OCI-LY1 (cell line): ENCODE measurements at regions not wholly inside any gene's neighbourhood (a gene's known extent, or its start where the extent isn't known, plus 50 kb on each side); places are given as distances from the start of the nearest gene placed in this dataset.

Experiments
- H2AFZ ChIP-seq: fragments of 200-600 bp; sonication (generic), shearing (Covaris generic); 2 replicates; pipeline ENCODE4 v1.6.0; 2014; ENCODE audit warnings: antibody characterized with exemption, mild to moderate bottlenecking, low read length
- H3F3A ChIP-seq: fragments of 200-600 bp; sonication (generic), shearing (Covaris generic); 2 replicates; pipeline ENCODE4 v1.6.0; 2014; ENCODE audit warnings: mild to moderate bottlenecking, antibody characterized with exemption, low read length, moderate library complexity; ENCODE audit not compliant: insufficient read depth
- H3K27ac ChIP-seq: fragments of 200-600 bp; sonication (generic); 2 replicates; pipeline ENCODE4 v1.5.1; 2014; ENCODE audit warnings: low read length, mixed run types, mild to moderate bottlenecking, low read depth; ENCODE audit not compliant: poor library complexity, severe bottlenecking
- H3K27me3 ChIP-seq: fragments of 200-600 bp; sonication (generic); 2 replicates; pipeline ENCODE4 v1.6.0; 2014; ENCODE audit warnings: antibody characterized with exemption, mild to moderate bottlenecking, low read length, moderate library complexity; ENCODE audit not compliant: insufficient read depth
- H3K36me3 ChIP-seq: fragments of 200-600 bp; sonication (generic); 2 replicates; pipeline ENCODE4 v1.6.1; 2014; ENCODE audit warnings: mild to moderate bottlenecking, antibody characterized with exemption, low read length, moderate library complexity, mixed read lengths; ENCODE audit not compliant: insufficient read depth
- H3K4me1 ChIP-seq: fragments of 200-600 bp; sonication (generic); 2 replicates; pipeline ENCODE4 v1.5.1; 2014; ENCODE audit warnings: mild to moderate bottlenecking, low read length, moderate library complexity; ENCODE audit not compliant: insufficient read depth, severe bottlenecking
- H3K4me2 ChIP-seq: fragments of 200-600 bp; sonication (generic), shearing (Covaris generic); 2 replicates; pipeline ENCODE4 v1.6.1; 2014; ENCODE audit warnings: low read length
- H3K4me3 ChIP-seq: fragments of 200-600 bp; sonication (generic); 2 replicates; pipeline ENCODE4 v1.5.1; 2014; ENCODE audit warnings: low read length, low read depth, mild to moderate bottlenecking, mixed read lengths; ENCODE audit not compliant: poor library complexity, severe bottlenecking
- H3K79me2 ChIP-seq: fragments of 200-600 bp; shearing (Covaris generic); 2 replicates; pipeline ENCODE4 v1.6.1; 2016; ENCODE audit warnings: mixed run types, low read length, mixed read lengths; ENCODE audit not compliant: insufficient read depth
- H3K9ac ChIP-seq: fragments of 200-600 bp; sonication (generic), shearing (Covaris generic); 2 replicates; pipeline ENCODE4 v1.6.1; 2014; ENCODE audit warnings: mild to moderate bottlenecking, low read length, mixed read lengths
- H3K9me2 ChIP-seq: fragments of 200-600 bp; sonication (generic), shearing (Covaris generic); 2 replicates; pipeline ENCODE4 v1.6.1; 2014; ENCODE audit warnings: low read depth, mild to moderate bottlenecking, low read length, mixed read lengths
- H3K9me3 ChIP-seq: fragments of 200-600 bp; shearing (Covaris generic); 2 replicates; pipeline ENCODE4 v1.6.1; 2014; ENCODE audit warnings: low read length, mixed read lengths
- H4K20me1 ChIP-seq: fragments of 200-600 bp; sonication (generic), shearing (Covaris generic); 2 replicates; pipeline ENCODE4 v1.6.0; 2016; ENCODE audit warnings: mild to moderate bottlenecking, low read length; ENCODE audit not compliant: insufficient read depth
- CTCF ChIP-seq: fragments of 200-600 bp; sonication (generic), shearing (Covaris generic); IDR thresholded peaks from 2 replicates; pipeline ENCODE4 v1.5.1; 2017; ENCODE audit warnings: mild to moderate bottlenecking, antibody characterized with exemption, low read length, moderate library complexity, mixed read lengths
- EZH2 ChIP-seq: fragments of 200-600 bp; sonication (generic), shearing (Covaris generic); IDR thresholded peaks from 2 replicates; pipeline ENCODE4 v1.8.0; 2017; ENCODE audit warnings: borderline replicate concordance, mixed run types, mild to moderate bottlenecking, antibody characterized with exemption, low read length, moderate library complexity, mixed read lengths

GRCh38 chr6:17027441-17027840 lies 74.4 kb upstream of the STMND1 start:
- Histone ChIP-seq H3K27me3 (no peaks in the 10 kb centered on the region), H3K4me1 (no peaks in the 10 kb centered on the region), H3K4me2 (no peak overlapping the region), H3K9me2 (no peaks in the 10 kb centered on the region), H3K79me2 (no peaks in the 10 kb centered on the region), H3K27ac (no peak overlapping the region), H3K9ac (no peak overlapping the region), H2AFZ (no peak overlapping the region), H4K20me1 (no peaks in the 10 kb centered on the region), H3K36me3 (no peaks in the 10 kb centered on the region), H3K4me3 (no peak overlapping the region), H3F3A (no peaks in the 10 kb centered on the region), H3K9me3 (no peaks in the 10 kb centered on the region)
- TF ChIP-seq EZH2 (no peak), CTCF (no peak)

- no peaks in the 10 kb centered on the region for H3K9me3 ChIP-seq
- no peak overlapping the region for H3K9ac ChIP-seq
- no peak overlapping the region for H3K4me3 ChIP-seq
- no peaks in the 10 kb centered on the region for H3K9me2 ChIP-seq
- H3K36me3 ChIP-seq, result no peaks in the 10 kb centered on the region
- TF ChIP-seq EZH2, result no peak
- no peak for TF ChIP-seq CTCF
- H3K79me2 ChIP-seq, result no peaks in the 10 kb centered on the region
- no peaks in the 10 kb centered on the region for H3K4me1 ChIP-seq
- no peak overlapping the region for H3K4me2 ChIP-seq
- no peaks in the 10 kb centered on the region for H3F3A ChIP-seq
- no peak overlapping the region for H2AFZ ChIP-seq
- H3K27me3 ChIP-seq, result no peaks in the 10 kb centered on the region
- no peaks in the 10 kb centered on the region for H4K20me1 ChIP-seq
- H3K27ac ChIP-seq, result no peak overlapping the region
Measured at GRCh38 chr6:17022604-17023003, 79.2 kb upstream of the STMND1 start.

GRCh38 chr6:17021539-17021889 lies 80.3 kb upstream of the STMND1 start:
- no peaks in the 10 kb centered on the region for H3K4me1 ChIP-seq
- TF ChIP-seq EZH2 (no peak), CTCF (no peak)

More at GRCh38 chr6:17021539-17021889, 80.3 kb upstream of the STMND1 start:
- Histone ChIP-seq H3K27ac (no peak overlapping the region), H3K27me3 (no peaks in the 10 kb centered on the region), H3K79me2 (no peaks in the 10 kb centered on the region), H3K9ac (no peak overlapping the region), H3K4me3 (no peak overlapping the region), H3K9me3 (no peaks in the 10 kb centered on the region), H3K36me3 (no peaks in the 10 kb centered on the region), H2AFZ (no peak overlapping the region), H4K20me1 (no peaks in the 10 kb centered on the region), H3F3A (no peaks in the 10 kb centered on the region), H3K9me2 (no peaks in the 10 kb centered on the region), H3K4me2 (no peak overlapping the region)
